PC-9 (cell line): ENCODE measurements at regions not wholly inside any gene's neighbourhood (a gene's known extent, or its start where the extent isn't known, plus 50 kb on each side); places are given as distances from the start of the nearest gene placed in this dataset.

Experiments used
- BruUV-seq: library from RNA; stranded (reverse); fragments of 400-500 nt; replicated peaks from 2 replicates; lab custom pipeline; 2021; lab: Mats Ljungman, UMichigan
- CTCF ChIA-PET: fragments of 300-600 bp; sonication (Branson Sonifier 250); formaldehyde crosslinking; loops from one replicate; lab custom pipeline; 2022; ENCODE audit warnings: antibody characterized with exemption; lab: Charles Lee
- POLR2A ChIA-PET: fragments of 300-600 bp; sonication (Branson Sonifier 250); formaldehyde crosslinking; loops from one replicate; lab custom pipeline; 2022; ENCODE audit warnings: antibody characterized with exemption; ENCODE audit not compliant: unreplicated experiment; lab: Charles Lee
- DNase-seq, 2 experiments: peaks; one replicate each; pipeline versions ENCODE4 v3.0.0 to v3.0.0-alpha.2; 2015 to 2022; ENCODE audit warnings: mixed read lengths in 1 of 2
- H2AFZ ChIP-seq: fragments of 200-600 bp; sonication (generic); 2 replicates; pipeline ENCODE4 v1.8.1; 2017; ENCODE audit warnings: antibody characterized with exemption
- H3F3A ChIP-seq: fragments of 200-600 bp; sonication (generic); 2 replicates; pipeline ENCODE4 v1.8.1; 2017; ENCODE audit warnings: antibody characterized with exemption, mild to moderate bottlenecking, low read depth; ENCODE audit not compliant: insufficient read depth
- H3K27ac ChIP-seq: fragments of 200-600 bp; sonication (generic); 2 replicates; pipeline ENCODE4 v1.6.1; 2016; ENCODE audit warnings: mixed run types
- H3K27me3 ChIP-seq: fragments of 200-600 bp; sonication (generic); 2 replicates; pipeline ENCODE4 v1.6.1; 2016; ENCODE audit warnings: low read depth, mixed run types; ENCODE audit not compliant: insufficient read depth
- H3K36me3 ChIP-seq: fragments of 200-600 bp; sonication (generic); 2 replicates; pipeline ENCODE4 v1.6.1; 2016; ENCODE audit warnings: low read depth, mixed run types
- H3K4me1 ChIP-seq: fragments of 200-600 bp; sonication (generic); replicated peaks from 2 replicates; pipeline ENCODE4 v1.6.1; 2016; ENCODE audit warnings: mixed run types; ENCODE audit not compliant: insufficient read depth
- H3K4me2 ChIP-seq: fragments of 200-600 bp; sonication (generic); 2 replicates; pipeline ENCODE4 v1.6.1; 2017; ENCODE audit warnings: mixed run types
- H3K4me3 ChIP-seq: fragments of 200-600 bp; sonication (generic); 2 replicates; pipeline ENCODE4 v1.6.1; 2016; ENCODE audit warnings: mixed run types
- H3K79me2 ChIP-seq: fragments of 200-600 bp; sonication (generic); 2 replicates; pipeline ENCODE4 v1.6.1; 2017; ENCODE audit warnings: low read depth, mixed run types
- H3K9me2 ChIP-seq: fragments of 200-600 bp; sonication (generic); 2 replicates; pipeline ENCODE4 v1.8.1; 2017; ENCODE audit warnings: mild to moderate bottlenecking; ENCODE audit not compliant: insufficient read depth
- H3K9me3 ChIP-seq: fragments of 200-600 bp; sonication (generic); 2 replicates; pipeline ENCODE4 v1.8.1; 2016; ENCODE audit warnings: low read depth; ENCODE audit not compliant: insufficient read depth
- H4K20me1 ChIP-seq: fragments of 200-600 bp; sonication (generic); 2 replicates; pipeline ENCODE4 v1.8.1; 2017; ENCODE audit not compliant: insufficient read depth
- EZH2 ChIP-seq: fragments of 200-600 bp; sonication (generic); IDR thresholded peaks from 2 replicates; pipeline ENCODE4 v1.8.0; 2017; ENCODE audit warnings: antibody characterized with exemption, low read depth
- intact Hi-C: fragments of 100-400 bp; cut with micrococcal nuclease; formaldehyde crosslinking; loops from one replicate; pipeline ENCODE4 v1.10.0; 2022; ENCODE audit not compliant: unreplicated experiment
- TF ChIP-seq, protein P1 (sequence below): fragments of 200-600 bp; sonication (generic); conservative IDR thresholded peaks from 2 replicates; pipeline ENCODE4 v1.6.1; 2017; ENCODE audit warnings: mixed run types, antibody characterized with exemption, mild to moderate bottlenecking, moderate library complexity

DNA sequence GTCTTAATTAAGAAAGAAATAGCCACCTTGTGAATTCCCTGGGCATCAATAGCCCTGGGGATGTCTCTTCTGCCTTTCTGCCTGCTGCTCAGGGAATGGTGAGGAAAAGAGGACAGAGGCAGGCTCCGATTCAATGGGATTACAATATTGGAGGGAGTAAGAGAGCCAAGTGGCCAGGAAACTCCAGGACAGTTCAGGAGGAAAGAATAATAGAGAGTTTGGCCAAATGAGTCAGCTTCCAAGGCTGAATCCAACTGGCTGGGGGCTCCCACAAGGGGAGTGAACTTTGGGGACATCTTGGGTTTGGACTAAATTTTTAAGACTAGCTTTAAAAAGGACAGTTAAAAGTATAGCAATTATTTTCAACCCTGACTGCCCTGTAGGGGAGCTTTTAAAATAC, 235.8 kb upstream of the ASIC2 start:
- intact Hi-C loops = no loop called here
- H3K27me3 ChIP-seq = peaks cover 9% of the 10 kb centered on the region; the same call in 1 of the 2 replicates
- no peaks in the 10 kb centered on the region for H3K36me3 ChIP-seq
- ChIA-PET CTCF (no interaction called here), POLR2A (no interaction called here)
- peaks cover 6% of the 10 kb centered on the region; the same call in 1 of the 2 replicates for H3K9me3 ChIP-seq
- DNase-seq = no peak
- H3F3A ChIP-seq = no peaks in the 10 kb centered on the region
- no peaks in the 10 kb centered on the region for H3K9me2 ChIP-seq
- H3K4me2 ChIP-seq = no peak overlapping the region
- H3K4me3 ChIP-seq = no peak overlapping the region
- H3K4me1 ChIP-seq = no peaks in the 10 kb centered on the region
- no peak overlapping the region for H3K27ac ChIP-seq
- TF ChIP-seq EZH2 = no peak
- TF ChIP-seq, protein P1, sequence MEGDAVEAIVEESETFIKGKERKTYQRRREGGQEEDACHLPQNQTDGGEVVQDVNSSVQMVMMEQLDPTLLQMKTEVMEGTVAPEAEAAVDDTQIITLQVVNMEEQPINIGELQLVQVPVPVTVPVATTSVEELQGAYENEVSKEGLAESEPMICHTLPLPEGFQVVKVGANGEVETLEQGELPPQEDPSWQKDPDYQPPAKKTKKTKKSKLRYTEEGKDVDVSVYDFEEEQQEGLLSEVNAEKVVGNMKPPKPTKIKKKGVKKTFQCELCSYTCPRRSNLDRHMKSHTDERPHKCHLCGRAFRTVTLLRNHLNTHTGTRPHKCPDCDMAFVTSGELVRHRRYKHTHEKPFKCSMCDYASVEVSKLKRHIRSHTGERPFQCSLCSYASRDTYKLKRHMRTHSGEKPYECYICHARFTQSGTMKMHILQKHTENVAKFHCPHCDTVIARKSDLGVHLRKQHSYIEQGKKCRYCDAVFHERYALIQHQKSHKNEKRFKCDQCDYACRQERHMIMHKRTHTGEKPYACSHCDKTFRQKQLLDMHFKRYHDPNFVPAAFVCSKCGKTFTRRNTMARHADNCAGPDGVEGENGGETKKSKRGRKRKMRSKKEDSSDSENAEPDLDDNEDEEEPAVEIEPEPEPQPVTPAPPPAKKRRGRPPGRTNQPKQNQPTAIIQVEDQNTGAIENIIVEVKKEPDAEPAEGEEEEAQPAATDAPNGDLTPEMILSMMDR = no peak
- no TSS peak for BruUV-seq
- no peak overlapping the region for H2AFZ ChIP-seq
- H4K20me1 ChIP-seq = no peaks in the 10 kb centered on the region
- no peaks in the 10 kb centered on the region for H3K79me2 ChIP-seq

DNA sequence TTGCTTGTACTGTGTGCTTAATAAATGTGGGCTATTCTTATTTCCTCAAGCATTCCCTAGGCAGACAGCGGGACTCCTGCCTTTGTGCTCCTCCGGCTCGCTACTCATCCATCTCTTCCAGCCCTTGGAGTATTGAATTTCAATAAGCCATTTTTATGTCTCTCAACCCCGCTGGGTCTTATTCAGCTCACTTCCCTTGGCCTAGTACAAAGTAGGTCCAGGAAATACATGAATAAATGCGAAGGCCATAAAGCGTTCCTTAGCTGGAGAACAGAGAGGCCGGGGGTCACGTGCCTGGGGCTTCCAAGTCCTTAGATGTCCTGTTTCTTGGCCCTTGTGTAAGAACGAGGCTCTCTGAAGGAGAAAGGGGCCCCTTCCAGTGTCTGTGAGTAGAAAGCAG, 236.7 kb upstream of the ASIC2 start:
- H3K4me2 ChIP-seq = no peak overlapping the region
- ChIA-PET POLR2A (no interaction called here), CTCF (no interaction called here)
- no peak overlapping the region for H3K27ac ChIP-seq
- H3K9me3 ChIP-seq = peaks cover 6% of the 10 kb centered on the region; the same call in 1 of the 2 replicates
- TF ChIP-seq, protein P1 = no peak
- TF ChIP-seq EZH2 = no peak
- no peaks in the 10 kb centered on the region for H3K9me2 ChIP-seq
- DNase-seq = no peak
- H3K4me3 ChIP-seq = no peak overlapping the region
- no peaks in the 10 kb centered on the region for H4K20me1 ChIP-seq
- H3K36me3 ChIP-seq = no peaks in the 10 kb centered on the region
- intact Hi-C loops = no loop called here
- no peaks in the 10 kb centered on the region for H3F3A ChIP-seq
- no peaks in the 10 kb centered on the region for H3K79me2 ChIP-seq
- BruUV-seq = no TSS peak
- no peak overlapping the region for H2AFZ ChIP-seq
- no peaks in the 10 kb centered on the region for H3K4me1 ChIP-seq
- peaks cover 16% of the 10 kb centered on the region for H3K27me3 ChIP-seq

DNA sequence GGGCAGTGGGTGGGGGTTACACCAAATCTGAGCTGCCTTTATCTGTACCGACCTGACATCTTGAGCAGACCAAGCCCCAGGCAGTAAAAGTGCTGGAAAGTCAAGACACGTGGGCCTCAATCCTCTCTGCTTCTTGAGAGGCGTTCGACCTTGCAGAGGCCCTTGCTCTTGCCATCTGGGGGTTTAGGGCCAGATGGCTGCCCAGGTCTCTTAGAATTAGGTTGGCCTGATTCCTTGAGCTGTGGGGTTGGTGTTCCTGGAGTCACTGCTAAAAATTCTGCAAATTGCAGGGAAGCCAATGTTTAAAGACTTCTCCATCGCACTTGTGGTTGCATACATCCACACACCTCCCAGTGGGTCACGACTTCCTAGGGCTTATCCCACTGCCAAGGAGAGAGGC, 238.2 kb upstream of the ASIC2 start:
- no peaks in the 10 kb centered on the region for H3F3A ChIP-seq
- peaks cover 27% of the 10 kb centered on the region for H3K27me3 ChIP-seq
- H3K9me2 ChIP-seq = no peaks in the 10 kb centered on the region
- no peaks in the 10 kb centered on the region for H3K79me2 ChIP-seq
- no peak overlapping the region for H3K4me2 ChIP-seq
- no peaks in the 10 kb centered on the region for H3K4me1 ChIP-seq
- intact Hi-C loops = no loop called here
- no peak overlapping the region for H2AFZ ChIP-seq
- DNase-seq = no peak
- no TSS peak for BruUV-seq
- ChIA-PET POLR2A (no interaction called here), CTCF (no interaction called here)
- no peak overlapping the region for H3K4me3 ChIP-seq
- no peak overlapping the region for H3K27ac ChIP-seq
- no peaks in the 10 kb centered on the region for H4K20me1 ChIP-seq
- no peaks in the 10 kb centered on the region for H3K36me3 ChIP-seq
- TF ChIP-seq, protein P1 = no peak
- TF ChIP-seq EZH2 = no peak
- H3K9me3 ChIP-seq = peaks cover 6% of the 10 kb centered on the region; the same call in 1 of the 2 replicates
